K562 (cell line): ENCODE measurements at regions not wholly inside any gene's neighbourhood (a gene's known extent, or its start where the extent isn't known, plus 50 kb on each side); places are given as distances from the start of the nearest gene placed in this dataset.

Experiments used
- EP300 ChIP-seq: IDR thresholded peaks from 2 replicates; pipeline ENCODE4 v1.6.1; 2012; ENCODE audit warnings: low read length, improper control_type of control experiment
- FOXJ3 ChIP-seq: sonication (generic); formaldehyde crosslinking; IDR thresholded peaks from 2 replicates; pipeline ENCODE4 v1.4.0; 2020; ENCODE audit warnings: mild to moderate bottlenecking, missing genetic modification reagents
- GABPB1 ChIP-seq: sonication (generic); formaldehyde crosslinking; IDR thresholded peaks from 2 replicates; pipeline ENCODE4 v1.8.0; 2022; ENCODE audit warnings: mild to moderate bottlenecking, missing genetic modification reagents
- HMGN3 ChIP-seq: IDR thresholded peaks from 2 replicates; pipeline ENCODE4 v1.6.1; 2011; ENCODE audit warnings: borderline replicate concordance, low read depth, mild to moderate bottlenecking, mixed read lengths, low read length; ENCODE audit not compliant: insufficient read length; ENCODE audit errors: extremely low read depth
- MBD2 ChIP-seq: sonication (generic); IDR thresholded peaks from 2 replicates; pipeline ENCODE4 v1.6.1; 2016; ENCODE audit warnings: low read depth, borderline replicate concordance
- RBM34 ChIP-seq: fragments of 200-400 bp; formaldehyde crosslinking; IDR thresholded peaks from 2 replicates; pipeline ENCODE4 v1.6.1; 2018; ENCODE audit warnings: low read length, borderline replicate concordance; ENCODE audit not compliant: insufficient read depth
- YY1 ChIP-seq, 3 experiments: IDR thresholded peaks; 2 replicates each; pipeline ENCODE4 v1.6.1; 2011; ENCODE audit warnings: low read length in 2 of 3, mild to moderate bottlenecking in 2 of 3, moderate library complexity in 2 of 3, borderline replicate concordance in 1 of 3, control low read depth in 1 of 3, low read depth in 1 of 3; ENCODE audit not compliant: insufficient read depth in 3 of 3, insufficient replicate concordance in 2 of 3, control insufficient read depth in 1 of 3, insufficient read length in 1 of 3; ENCODE audit errors: extremely low read depth in 1 of 3
- ZNF589 ChIP-seq: fragments of 200-800 bp; sonication (Bioruptor generic); IDR thresholded peaks from 2 replicates; pipeline ENCODE4 v1.6.1; 2016; ENCODE audit warnings: low read depth, missing genetic modification characterization, missing compliant biosample characterization

GRCh38 chr3:74360406-74360805 lies 254.1 kb downstream of the CNTN3 start:
- TF ChIP-seq GABPB1 (CRISPR knock-in tag): no peak
- no peak for TF ChIP-seq EP300
- TF ChIP-seq MBD2: no peak
- no peak for TF ChIP-seq HMGN3
- no peak for TF ChIP-seq FOXJ3 (CRISPR knock-in tag)
- no peak for TF ChIP-seq ZNF589 (CRISPR knock-in tag)
- TF ChIP-seq YY1 (IDR thresholded peaks at IDR 0.05; ENCODE audit: borderline replicate concordance in 1 of 3, control insufficient read depth in 1 of 3, extremely low read depth in 1 of 3, insufficient read depth in 3 of 3, insufficient read length in 1 of 3, insufficient replicate concordance in 2 of 3, low read depth in 1 of 3, low read length in 2 of 3): no peak
- TF ChIP-seq RBM34: no peak
